ENCODE measurements at regions not wholly inside any gene's neighbourhood (a gene's known extent, or its start where the extent isn't known, plus 50 kb on each side); places are given as distances from the start of the nearest gene placed in this dataset.
"Not testable (repeated sequence)": the region's sequence is repeated elsewhere in the genome, so short reads cannot be mapped to it uniquely, and the experiment has no call there.

- no peak for DNase-seq
Observed at GRCh38 chr2:236348976-236349375, 84.8 kb upstream of the ASB18 start.

- DNase-seq, result no peak
Observed at GRCh38 chr2:236350426-236350825, 86.2 kb upstream of the ASB18 start.

GRCh38 chr2:236351966-236352525 is 87.8 kb upstream of the ASB18 start:
- no peak for DNase-seq

- no peak for DNase-seq
Observed at GRCh38 chr2:236352761-236353593, 88.8 kb upstream of the ASB18 start.

- no peak for DNase-seq
Observed at GRCh38 chr2:236353594-236353942, 89.4 kb upstream of the ASB18 start.

GRCh38 chr2:236354056-236354940 is 90.1 kb upstream of the ASB18 start:
- DNase-seq, result no peak

GRCh38 chr2:236354973-236355595 is 90.9 kb upstream of the ASB18 start:
- no peak for DNase-seq

- no peak for DNase-seq
Observed at GRCh38 chr2:236355911-236356310, 91.7 kb upstream of the ASB18 start.

- not testable (repeated sequence) for DNase-seq
Observed at GRCh38 chr2:236356321-236356720, 92.1 kb upstream of the ASB18 start.

- DNase-seq, result not testable (repeated sequence)
Observed at GRCh38 chr2:236358482-236358881, 94.3 kb upstream of the ASB18 start.

GRCh38 chr2:236359426-236360045 is 95.3 kb upstream of the ASB18 start:
- DNase-seq, result no peak

GRCh38 chr2:236360496-236360895 is 96.3 kb upstream of the ASB18 start:
- DNase-seq, result no peak

GRCh38 chr2:236363711-236364277 is 99.6 kb upstream of the ASB18 start:
- DNase-seq, result no peak

GRCh38 chr2:236365258-236366048 is 101.2 kb upstream of the ASB18 start:
- no peak for DNase-seq

GRCh38 chr2:236366049-236366387 is 101.8 kb upstream of the ASB18 start:
- no peak for DNase-seq

- DNase-seq, result no peak
Observed at GRCh38 chr2:236366397-236366796, 102.2 kb upstream of the ASB18 start.

GRCh38 chr2:236367506-236368289 is 103.5 kb upstream of the ASB18 start:
- no peak for DNase-seq

GRCh38 chr2:236369661-236370062 is 105.5 kb upstream of the ASB18 start:
- DNase-seq, result no peak

- no peak for DNase-seq
Observed at GRCh38 chr2:236370847-236371409, 106.7 kb upstream of the ASB18 start.

GRCh38 chr2:236375973-236376476 is 111.8 kb upstream of the ASB18 start:
- no peak for DNase-seq

All from GOT3 (cell line).